HG03439 (cell line): ENCODE measurements at regions not wholly inside any gene's neighbourhood (a gene's known extent, or its start where the extent isn't known, plus 50 kb on each side); places are given as distances from the start of the nearest gene placed in this dataset.
"Not testable (repeated sequence)": the region's sequence is repeated elsewhere in the genome, so short reads cannot be mapped to it uniquely, and the experiment has no call there.

Experiments used
- ATAC-seq: cut with Tn5 transposase; IDR thresholded peaks from one replicate; pipeline ENCODE4 v1.9.1; 2021; ENCODE audit warnings: mild to moderate bottlenecking, moderate library complexity; ENCODE audit not compliant: unreplicated experiment

DNA sequence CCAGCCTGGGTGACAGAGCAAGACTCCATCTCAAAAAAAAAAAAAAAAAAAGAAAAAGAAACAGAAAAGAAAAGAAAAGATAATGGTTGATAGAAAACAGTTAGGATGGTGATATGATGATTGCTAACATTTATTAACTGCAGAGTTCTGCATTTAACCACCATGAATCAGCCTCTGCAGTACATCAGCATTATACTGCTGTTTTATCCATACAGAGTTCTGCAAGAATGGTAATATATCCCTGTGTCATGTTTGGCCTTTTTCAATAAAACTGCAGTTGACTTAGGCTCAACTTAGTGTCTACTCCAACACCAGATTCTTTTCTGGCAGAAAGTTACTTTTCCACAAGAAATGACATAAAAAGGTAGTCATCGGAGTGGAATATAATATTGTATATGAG, 62.6 kb downstream of the DUSP6 start:
- no peak for ATAC-seq

DNA sequence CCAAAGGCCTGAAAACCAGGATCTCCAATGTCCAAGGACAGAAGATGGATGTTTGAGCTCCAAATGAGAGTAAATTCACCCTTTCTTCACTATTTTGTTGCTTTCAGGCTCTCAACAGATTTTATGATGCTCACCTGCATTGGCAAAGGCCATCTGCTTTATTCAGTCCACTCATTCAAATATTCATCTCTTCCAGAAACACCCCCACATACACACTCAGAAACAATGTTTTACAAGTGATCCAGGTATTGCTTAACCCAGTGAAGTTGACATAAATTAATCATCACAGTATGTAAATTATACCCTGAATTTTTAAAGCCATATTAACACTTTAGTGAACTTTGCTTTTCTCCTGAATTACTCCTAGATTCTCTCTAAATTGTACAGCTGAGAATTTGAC, 63.3 kb downstream of the DUSP6 start:
- no peak for ATAC-seq

DNA sequence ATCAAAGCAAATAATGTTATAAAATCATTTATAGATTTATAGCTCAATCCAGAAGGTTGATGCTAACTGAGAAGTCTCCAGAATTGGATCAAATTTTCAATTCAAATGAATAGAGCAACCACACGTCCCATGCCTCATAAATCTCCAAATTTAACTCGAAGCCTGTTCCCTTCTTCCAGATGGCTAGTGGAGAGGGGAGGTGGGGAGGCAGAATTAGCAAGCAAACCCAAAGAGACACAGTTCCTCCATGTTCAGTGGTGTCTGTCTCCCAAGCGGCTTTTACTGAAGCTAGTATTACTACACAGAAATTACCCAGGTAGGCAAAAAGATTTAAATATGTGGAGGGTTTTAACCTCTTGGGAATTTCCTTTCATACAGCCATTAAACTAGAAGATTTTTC, 65.8 kb downstream of the DUSP6 start:
- ATAC-seq, result no peak

DNA sequence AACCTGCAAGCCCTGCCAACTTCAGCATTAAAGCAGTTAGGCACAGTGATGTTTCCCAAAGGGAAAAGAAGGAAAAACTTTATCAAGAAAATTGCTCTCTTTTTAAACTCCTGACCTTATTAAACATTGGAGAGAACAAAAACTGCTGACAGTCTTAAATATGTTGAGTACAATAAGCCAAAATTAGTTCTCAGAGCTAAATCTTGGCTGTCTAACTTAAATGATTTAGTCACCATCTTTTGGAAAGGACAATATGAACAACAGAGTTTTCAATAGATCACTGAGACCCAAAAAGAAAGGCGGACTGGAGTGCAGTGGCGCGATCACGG, 70.8 kb downstream of the DUSP6 start:
- ATAC-seq, result no peak

- ATAC-seq, result no peak
These were observed 71.3 kb downstream of the DUSP6 start for GRCh38 chr12:89280833-89281538.

- no peak for ATAC-seq
These were observed 72.8 kb downstream of the DUSP6 start for GRCh38 chr12:89279499-89279898.

GRCh38 chr12:89278862-89279261, 73.4 kb downstream of the DUSP6 start:
- ATAC-seq, result no peak

DNA sequence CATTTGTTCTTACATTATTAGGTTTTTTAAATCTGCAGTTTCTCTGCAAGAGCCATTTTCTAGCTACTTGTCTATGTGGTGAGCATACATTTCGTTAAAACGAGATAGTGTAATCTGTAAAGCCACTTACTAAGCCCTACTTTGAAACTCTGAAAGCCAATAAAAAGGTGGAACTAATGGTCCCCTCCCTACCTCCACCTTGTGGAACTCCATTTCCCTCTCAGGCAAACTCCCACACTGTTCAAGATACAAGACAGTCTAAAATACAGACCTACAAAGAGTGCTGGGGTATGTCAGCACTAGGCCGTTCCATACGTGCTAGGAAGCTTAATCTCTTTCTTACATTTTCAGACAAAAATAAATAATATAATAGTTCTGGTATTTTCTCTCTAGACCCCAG, 74.1 kb downstream of the DUSP6 start:
- no peak for ATAC-seq

DNA sequence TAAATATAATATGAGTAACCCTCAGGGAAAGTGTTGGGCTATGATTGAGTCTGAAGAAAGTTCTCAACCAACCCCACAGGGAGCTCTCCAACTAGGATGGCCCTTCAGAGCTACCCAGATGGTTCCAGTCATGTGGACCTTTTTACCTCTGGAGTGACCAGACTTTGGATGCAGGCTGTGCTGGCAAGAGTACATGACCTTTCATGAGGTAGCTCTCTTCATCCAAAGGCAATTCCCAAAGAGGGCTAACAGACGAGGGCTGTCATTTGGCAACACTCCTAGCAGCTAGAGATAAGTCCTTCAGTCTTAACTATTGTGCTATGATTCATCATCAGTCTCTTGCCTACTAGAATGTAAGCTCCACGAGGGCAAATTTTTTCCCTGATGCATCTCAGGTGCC, 75.4 kb downstream of the DUSP6 start:
- no peak for ATAC-seq

GRCh38 chr12:89273525-89273924, 78.8 kb downstream of the DUSP6 start:
- no peak for ATAC-seq

GRCh38 chr12:89270548-89270947, 81.8 kb downstream of the DUSP6 start:
- ATAC-seq, result no peak

DNA sequence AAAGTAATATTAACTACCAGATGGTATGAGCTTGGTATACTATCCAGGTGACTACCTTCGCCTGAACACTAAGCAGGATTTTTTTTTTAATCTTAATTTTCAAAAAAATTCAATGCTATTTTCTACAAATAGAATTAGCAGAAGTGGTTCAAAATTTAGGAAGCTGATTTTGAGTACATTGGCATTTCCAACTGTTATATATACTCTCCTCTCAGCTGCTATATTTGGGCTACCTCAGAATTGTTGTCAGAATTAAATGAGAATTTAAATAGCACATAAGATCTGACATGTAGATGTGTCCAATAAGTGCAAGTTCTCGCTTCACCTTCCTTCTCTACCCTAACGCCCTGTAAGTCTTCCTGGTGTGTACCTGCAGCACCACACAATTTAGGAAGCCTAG, 83.1 kb downstream of the DUSP6 start:
- no peak for ATAC-seq

- ATAC-seq, result no peak
These were observed 84.9 kb downstream of the DUSP6 start for GRCh38 chr12:89267404-89267803.

DNA sequence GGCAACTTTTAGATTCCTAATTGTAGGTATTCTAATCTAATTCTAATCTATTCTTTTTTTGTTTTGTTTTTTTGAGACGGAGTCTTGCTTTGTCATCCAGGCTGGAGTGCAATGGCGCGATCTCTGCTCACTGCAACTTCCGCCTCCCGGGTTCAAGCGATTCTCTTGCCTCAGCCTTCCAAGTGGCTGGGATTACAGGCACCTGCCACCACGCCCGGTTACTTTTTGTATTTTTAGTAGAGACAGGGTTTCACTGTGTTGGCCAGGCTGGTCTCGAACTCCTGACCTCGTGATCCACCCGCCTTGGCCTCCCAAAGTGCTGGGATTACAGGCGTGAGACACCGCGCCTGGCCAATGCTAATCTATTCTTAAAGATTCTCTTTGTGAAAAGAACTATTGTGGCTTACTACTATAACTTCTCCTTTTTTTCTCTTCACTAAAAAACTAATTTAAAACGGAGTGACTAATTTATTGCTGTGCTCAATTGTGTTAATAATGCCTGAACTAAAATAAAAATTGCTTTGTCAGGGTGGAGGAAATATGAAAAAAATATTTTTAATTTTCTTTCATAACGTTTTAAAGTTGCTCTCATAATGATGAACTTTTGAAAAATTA, 85.6 kb downstream of the DUSP6 start:
- ATAC-seq, result not testable (repeated sequence)

GRCh38 chr12:89264837-89265236, 87.5 kb downstream of the DUSP6 start:
- no peak for ATAC-seq

- no peak for ATAC-seq
These were observed 88.4 kb downstream of the DUSP6 start for GRCh38 chr12:89263900-89264299.

DNA sequence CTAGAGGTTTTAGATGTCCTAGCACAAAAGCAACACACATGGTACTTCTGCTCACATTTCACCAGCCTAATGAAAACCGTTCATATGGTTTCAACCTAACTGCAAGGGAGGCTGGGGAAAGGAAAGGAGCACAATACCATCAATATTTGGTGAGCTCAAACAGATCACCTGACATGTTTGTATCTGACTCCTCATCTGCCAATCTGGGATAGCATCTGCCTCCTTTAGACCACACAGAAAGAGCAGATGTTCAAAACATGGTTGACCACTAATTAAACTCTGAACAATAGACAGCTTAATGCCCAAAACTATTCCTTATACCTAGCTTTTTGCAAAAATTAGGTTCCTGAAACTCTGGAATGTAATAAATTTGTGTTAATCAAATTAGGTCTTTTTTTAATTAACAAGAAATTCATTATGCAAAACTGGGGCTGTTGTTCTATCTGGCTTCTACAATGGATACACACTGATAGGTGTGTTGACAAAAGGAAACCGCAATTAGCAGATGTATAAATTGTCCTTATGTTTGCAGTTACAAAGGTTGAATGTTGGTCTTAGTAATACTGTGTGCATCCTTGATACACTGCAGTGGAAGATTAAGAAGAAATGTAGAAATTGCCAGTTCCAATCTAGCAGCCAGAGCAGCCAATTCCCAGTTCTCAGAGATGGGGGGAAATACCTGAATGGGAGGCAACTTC, 89.3 kb downstream of the DUSP6 start:
- ATAC-seq, result no peak

GRCh38 chr12:89261982-89262381, 90.3 kb downstream of the DUSP6 start:
- ATAC-seq, result no peak

GRCh38 chr12:89260841-89261637, 91.3 kb downstream of the DUSP6 start:
- no peak for ATAC-seq

DNA sequence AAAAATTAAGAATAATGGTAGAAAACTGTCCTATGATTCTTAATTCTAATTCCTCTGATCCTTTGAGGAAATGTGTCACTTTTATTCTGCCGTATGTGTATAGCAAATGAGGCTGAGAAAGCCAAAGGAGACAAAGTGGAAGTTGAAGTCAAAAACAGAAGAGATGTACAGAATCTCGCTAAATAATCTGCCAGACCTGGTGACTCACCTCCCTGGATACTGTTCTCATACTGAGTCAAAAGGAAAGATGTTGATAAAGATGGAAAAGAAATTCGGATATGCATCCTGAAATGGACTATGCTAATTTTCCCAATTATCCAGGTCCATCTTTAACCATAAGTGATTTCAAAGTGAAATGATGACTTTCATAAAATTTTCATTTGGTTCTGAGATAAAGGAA, 92.5 kb downstream of the DUSP6 start:
- no peak for ATAC-seq

DNA sequence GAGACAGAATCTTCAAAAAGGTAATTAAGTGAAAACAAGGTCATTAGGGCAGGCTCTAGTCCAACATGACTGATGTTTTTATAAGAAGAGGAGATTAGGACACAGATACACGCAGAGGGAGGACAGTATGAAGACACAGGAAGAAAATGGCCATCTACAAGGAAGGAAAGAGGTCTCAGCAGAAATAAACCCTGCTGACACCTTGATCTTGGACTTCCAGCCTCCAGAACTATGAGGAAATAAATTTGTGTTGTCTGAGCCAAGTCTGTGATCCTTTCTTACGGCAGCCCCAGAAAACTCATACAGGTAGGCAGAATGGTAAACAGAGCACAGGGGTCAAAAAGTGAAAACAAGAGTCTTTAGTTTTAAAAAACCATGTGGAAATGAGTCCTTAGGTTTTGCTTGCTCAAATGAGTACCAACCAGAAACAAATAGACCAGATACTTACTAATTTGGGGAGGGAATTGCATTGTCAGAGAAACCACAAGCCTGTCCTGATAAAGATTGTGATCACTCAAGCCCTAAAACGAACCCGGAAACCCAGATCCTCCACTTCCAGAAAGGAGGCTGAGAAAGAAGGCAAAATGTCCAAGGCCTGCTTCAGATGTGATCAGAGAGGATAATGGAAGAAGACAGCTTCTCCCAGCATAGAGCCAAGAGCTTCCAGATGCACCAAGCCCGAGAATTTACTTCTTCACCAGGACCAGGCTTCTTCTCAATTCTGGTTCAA, 93.9 kb downstream of the DUSP6 start:
- ATAC-seq, result no peak
